ENCODE measurements at regions not wholly inside any gene's neighbourhood (a gene's known extent, or its start where the extent isn't known, plus 50 kb on each side); places are given as distances from the start of the nearest gene placed in this dataset.
"Not testable (repeated sequence)": the region's sequence is repeated elsewhere in the genome, so short reads cannot be mapped to it uniquely, and the experiment has no call there.

GRCh38 chr14:105952826-105953225 lies 426.4 kb downstream of the TMEM121 start:
- no peak for DNase-seq (ENCODE audit: low read depth in 3 of 3)

- not testable (repeated sequence) for DNase-seq (ENCODE audit: low read depth in 3 of 3)
Measured at GRCh38 chr14:105961625-105962024, 435.2 kb downstream of the TMEM121 start.

GRCh38 chr14:105962532-105962931 lies 436.1 kb downstream of the TMEM121 start:
- DNase-seq (ENCODE audit: low read depth in 3 of 3): no peak

- no peak for DNase-seq (ENCODE audit: low read depth in 3 of 3)
Measured at GRCh38 chr14:105968291-105968690, 441.9 kb downstream of the TMEM121 start.

- DNase-seq (ENCODE audit: low read depth in 3 of 3): not testable (repeated sequence)
Measured at GRCh38 chr14:105969026-105969425, 442.6 kb downstream of the TMEM121 start.

- DNase-seq (ENCODE audit: low read depth in 3 of 3): not testable (repeated sequence)
Measured at GRCh38 chr14:105970821-105971220, 444.4 kb downstream of the TMEM121 start.

- no peak for DNase-seq (ENCODE audit: low read depth in 3 of 3)
Measured at GRCh38 chr14:105971593-105972500, 445.5 kb downstream of the TMEM121 start.

- peak; percentile 36 to 50 (median 47) for DNase-seq (ENCODE audit: low read depth in 3 of 3)
Measured at GRCh38 chr14:105974902-105975301, 448.5 kb downstream of the TMEM121 start.

GRCh38 chr14:105978618-105979295 lies 452.4 kb downstream of the TMEM121 start:
- DNase-seq (ENCODE audit: low read depth in 3 of 3): no peak

- DNase-seq (ENCODE audit: low read depth in 3 of 3): no peak
Measured at GRCh38 chr14:105979446-105979845, 453.1 kb downstream of the TMEM121 start.

- DNase-seq (ENCODE audit: low read depth in 3 of 3): no peak
Measured at GRCh38 chr14:105980224-105980623, 453.8 kb downstream of the TMEM121 start.

- DNase-seq (ENCODE audit: low read depth in 3 of 3): not testable (repeated sequence)
Measured at GRCh38 chr14:105981517-105982302, 455.3 kb downstream of the TMEM121 start.

GRCh38 chr14:105982664-105983063 lies 456.3 kb downstream of the TMEM121 start:
- DNase-seq (ENCODE audit: low read depth in 3 of 3): no peak

GRCh38 chr14:105986894-105987284 lies 460.5 kb downstream of the TMEM121 start:
- no peak for DNase-seq (ENCODE audit: low read depth in 3 of 3)

- DNase-seq (ENCODE audit: low read depth in 3 of 3): no peak
Measured at GRCh38 chr14:105987563-105987962, 461.2 kb downstream of the TMEM121 start.

GRCh38 chr14:105989566-105990302 lies 463.4 kb downstream of the TMEM121 start:
- no peak for DNase-seq (ENCODE audit: low read depth in 3 of 3)

- DNase-seq (ENCODE audit: low read depth in 3 of 3): not testable (repeated sequence)
Measured at GRCh38 chr14:105991677-105992076, 465.3 kb downstream of the TMEM121 start.

GRCh38 chr14:105993814-105994213 lies 467.4 kb downstream of the TMEM121 start:
- DNase-seq (ENCODE audit: low read depth in 3 of 3): no peak

- not testable (repeated sequence) for DNase-seq (ENCODE audit: low read depth in 3 of 3)
Measured at GRCh38 chr14:105995011-105995710, 468.8 kb downstream of the TMEM121 start.

- DNase-seq (ENCODE audit: low read depth in 3 of 3): not testable (repeated sequence)
Measured at GRCh38 chr14:105998597-105998996, 472.2 kb downstream of the TMEM121 start.
